ENCODE measurements at regions not wholly inside any gene's neighbourhood (a gene's known extent, or its start where the extent isn't known, plus 50 kb on each side); places are given as distances from the start of the nearest gene placed in this dataset.

DNA sequence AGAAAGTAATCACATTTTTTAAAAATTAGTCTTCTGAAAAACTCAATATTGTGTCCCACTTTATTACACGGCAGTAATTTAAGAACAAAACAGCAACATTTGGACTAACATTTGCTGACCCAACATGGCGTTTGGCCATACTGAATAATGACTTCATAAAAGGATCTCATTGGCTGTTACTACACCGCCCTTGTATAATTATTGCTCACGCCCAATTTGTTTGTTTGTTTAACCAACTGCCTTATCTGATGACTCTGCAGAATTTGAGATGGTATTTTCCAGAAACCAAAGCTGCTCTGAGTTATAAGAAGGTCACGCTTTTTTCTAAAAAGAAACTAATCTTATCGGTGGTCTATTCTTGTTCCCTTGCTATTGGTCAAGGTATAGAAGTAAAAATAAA is 200.2 kb upstream of the TARS1 start:
- TF ChIP-seq, protein P1, sequence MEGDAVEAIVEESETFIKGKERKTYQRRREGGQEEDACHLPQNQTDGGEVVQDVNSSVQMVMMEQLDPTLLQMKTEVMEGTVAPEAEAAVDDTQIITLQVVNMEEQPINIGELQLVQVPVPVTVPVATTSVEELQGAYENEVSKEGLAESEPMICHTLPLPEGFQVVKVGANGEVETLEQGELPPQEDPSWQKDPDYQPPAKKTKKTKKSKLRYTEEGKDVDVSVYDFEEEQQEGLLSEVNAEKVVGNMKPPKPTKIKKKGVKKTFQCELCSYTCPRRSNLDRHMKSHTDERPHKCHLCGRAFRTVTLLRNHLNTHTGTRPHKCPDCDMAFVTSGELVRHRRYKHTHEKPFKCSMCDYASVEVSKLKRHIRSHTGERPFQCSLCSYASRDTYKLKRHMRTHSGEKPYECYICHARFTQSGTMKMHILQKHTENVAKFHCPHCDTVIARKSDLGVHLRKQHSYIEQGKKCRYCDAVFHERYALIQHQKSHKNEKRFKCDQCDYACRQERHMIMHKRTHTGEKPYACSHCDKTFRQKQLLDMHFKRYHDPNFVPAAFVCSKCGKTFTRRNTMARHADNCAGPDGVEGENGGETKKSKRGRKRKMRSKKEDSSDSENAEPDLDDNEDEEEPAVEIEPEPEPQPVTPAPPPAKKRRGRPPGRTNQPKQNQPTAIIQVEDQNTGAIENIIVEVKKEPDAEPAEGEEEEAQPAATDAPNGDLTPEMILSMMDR (IDR thresholded peaks at IDR 0.05; ENCODE audit: extremely low read depth in 1 of 2, insufficient read depth in 1 of 2, low read depth in 1 of 2, low read length in 2 of 2) = no peak
- no peak for TF ChIP-seq JUN (IDR thresholded peaks at IDR 0.05; ENCODE audit: borderline replicate concordance, insufficient read depth, insufficient read length, low read depth)
- no peak for TF ChIP-seq EZH2 (IDR thresholded peaks at IDR 0.05; ENCODE audit: borderline replicate concordance, low read depth, low read length, severe bottlenecking)
- no peak for TF ChIP-seq GATA2 (IDR thresholded peaks at IDR 0.05; ENCODE audit: insufficient read depth, insufficient read length, low read depth, low read length)
- TF ChIP-seq POLR2A (IDR thresholded peaks at IDR 0.05; ENCODE audit: low read depth, low read length) = no peak
- TF ChIP-seq FOS (IDR thresholded peaks at IDR 0.05; ENCODE audit: borderline replicate concordance, insufficient read depth, low read length) = no peak
- TF ChIP-seq POLR2AphosphoS5 (IDR thresholded peaks at IDR 0.05; ENCODE audit: insufficient read depth, low read depth, low read length) = no peak
- no peak for TF ChIP-seq MAX (IDR thresholded peaks at IDR 0.05; ENCODE audit: insufficient read depth, insufficient read length)
- TF ChIP-seq MYC (IDR thresholded peaks at IDR 0.05; ENCODE audit: low read depth, low read length) = no peak
- H3K9me3 ChIP-seq (replicated peaks; ENCODE audit: control insufficient read depth, insufficient read depth, low read length) = no peaks in the 10 kb centered on the region
- H3K36me3 ChIP-seq (ENCODE audit: control insufficient read depth in 2 of 2, extremely low read depth in 1 of 2, insufficient read depth in 2 of 2, low read length in 2 of 2) = no peaks in the 10 kb centered on the region
- no peak overlapping the region for H3K4me3 ChIP-seq (replicated peaks in 1 of 3; ENCODE audit: insufficient read depth in 1 of 3, low read depth in 1 of 3, low read length in 3 of 3)
- no TSS peak for BruUV-seq (replicated peaks)
- H3K79me2 ChIP-seq (ENCODE audit: control insufficient read depth, insufficient read depth, low read length) = no peaks in the 10 kb centered on the region
- DNase-seq (ENCODE audit: low read depth, low spot score) (no peak), FAIRE-seq (peak; percentile 18)
- CTCF ChIA-PET = no interaction called here
- no peaks in the 10 kb centered on the region for H3K9me1 ChIP-seq (replicated peaks; ENCODE audit: control insufficient read depth, extremely low read depth, insufficient read depth, low read length)
- no peaks in the 10 kb centered on the region for H4K20me1 ChIP-seq (replicated peaks; ENCODE audit: control insufficient read depth, extremely low read depth, insufficient read depth, low read length)
- no peaks in the 10 kb centered on the region for H3K27me3 ChIP-seq (ENCODE audit: control insufficient read depth in 2 of 2, insufficient read depth in 2 of 2, low read length in 2 of 2)
- no peak overlapping the region for H3K4me2 ChIP-seq (ENCODE audit: insufficient read depth, low read length)
- H3K4me1 ChIP-seq (ENCODE audit: control insufficient read depth, extremely low read depth, insufficient read depth, low read length) = peaks cover 13% of the 10 kb centered on the region
- H3K9ac ChIP-seq (replicated peaks; ENCODE audit: extremely low read depth, insufficient read depth, low read length) = no peak overlapping the region
- intact Hi-C loops (cut with micrococcal nuclease) (loop anchor here (2.0 kb wide), 1 partner anchor 18 kb away; no protein-coding TSS in a partner anchor), dilution Hi-C loops (cut with MboI; ENCODE audit: extremely low pct_ligation_motif_present, low sequenced_read_pairs) (no loop called here)
- no peak overlapping the region for H2AFZ ChIP-seq (ENCODE audit: low read depth, low read length)
- H3K27ac ChIP-seq (ENCODE audit: insufficient read depth, low read depth, low read length) = no peak overlapping the region
- POLR2A ChIA-PET = no interaction called here

All from endothelial cell of umbilical vein (primary cell).